Sigmoid colon (tissue), 6 donors: ENCODE measurements at regions not wholly inside any gene's neighbourhood (a gene's known extent, or its start where the extent isn't known, plus 50 kb on each side); places are given as distances from the start of the nearest gene placed in this dataset.

Experiments
- DNase-seq: peaks from one replicate; pipeline ENCODE4 v3.0.0-alpha.2; 2019
- H3K27ac ChIP-seq, 4 donors: fragments of 200-600 bp; sonication (generic); one replicate each; pipeline ENCODE4 v1.5.1; 2016 to 2019; ENCODE audit warnings: mild to moderate bottlenecking in 1 of 4
- H3K27me3 ChIP-seq, 3 donors: fragments of 200-600 bp; sonication (generic); one replicate each; pipeline ENCODE4 v1.5.1; 2019; ENCODE audit warnings: mild to moderate bottlenecking in 1 of 3
- H3K36me3 ChIP-seq, 4 donors: fragments of 200-600 bp; sonication (generic); one replicate each; pipeline ENCODE4 v1.5.1; 2016 to 2019
- H3K4me1 ChIP-seq, 4 donors: fragments of 200-600 bp; sonication (generic); one replicate each; pipeline ENCODE4 v1.5.1; 2017 to 2019
- H3K4me3 ChIP-seq, 4 donors: fragments of 200-600 bp; sonication (generic); one replicate each; pipeline ENCODE4 v1.5.1; 2017 to 2019; ENCODE audit warnings: mild to moderate bottlenecking in 2 of 4, moderate library complexity in 1 of 4
- H3K9me3 ChIP-seq, 4 donors: fragments of 200-600 bp in 3 of 4; sonication (generic) in 3 of 4; one replicate each; pipeline versions ENCODE4 v1.5.1 to v1.6.1; 2013 to 2019
- CTCF ChIP-seq, 4 experiments: fragments of 450-650 bp in 3 of 4; fragments of 200-600 bp in 1 of 4; IDR thresholded peaks; one replicate each; pipeline ENCODE4 v1.5.1; 2016 to 2019; ENCODE audit warnings: antibody characterized with exemption in 4 of 4, mild to moderate bottlenecking in 3 of 4, moderate library complexity in 2 of 4
- EP300 ChIP-seq, 4 donors: sonication (generic); formaldehyde crosslinking; IDR thresholded peaks; one replicate each; pipeline ENCODE4 v1.6.1; 2017; ENCODE audit warnings: antibody characterized with exemption in 4 of 4
- POLR2A ChIP-seq, 2 donors: fragments of 450-650 bp; IDR thresholded peaks; one replicate each; pipeline ENCODE4 v1.6.1; 2016; ENCODE audit warnings: antibody characterized with exemption in 2 of 2, mild to moderate bottlenecking in 2 of 2, moderate library complexity in 2 of 2
- POLR2AphosphoS5 ChIP-seq, 4 donors: sonication (generic); formaldehyde crosslinking; IDR thresholded peaks; one replicate each; pipeline ENCODE4 v1.6.1; 2017; ENCODE audit warnings: antibody characterized with exemption in 4 of 4
- WGBS, 2 donors: extraction: QIAGEN DNeasy Blood & Tissue Kit; methylation state at CpG; one replicate each; pipeline ENCODE4 v1.1.7; 2013; 5-methylcytosine and 5-hydroxymethylcytosine counted together
- intact Hi-C: fragments of 100-400 bp; cut with DNase I; formaldehyde crosslinking; loops from one replicate; pipeline ENCODE4 v1.15.1; 2023
- donor health status: healthy with polysubstance abuse.
- donor health status: healthy.

GRCh38 chr3:153889905-153890334 is 231.3 kb upstream of the ARHGEF26 start:
- 42 to 50% methylated on average over 2 of the region's 2 CpGs for WGBS, 2 donors
- H3K27ac ChIP-seq: no peak overlapping the region
- H3K9me3 ChIP-seq: no peaks in the 10 kb centered on the region
- no peak for TF ChIP-seq POLR2AphosphoS5 (IDR thresholded peaks at IDR 0.05)
- no peak for TF ChIP-seq CTCF (IDR thresholded peaks at IDR 0.05)
- no peak for TF ChIP-seq EP300 (IDR thresholded peaks at IDR 0.05)
- no peak for TF ChIP-seq POLR2A (IDR thresholded peaks at IDR 0.05)
- H3K36me3 ChIP-seq: no peaks in the 10 kb centered on the region
- intact Hi-C loops: no loop called here
- H3K4me1 ChIP-seq: peaks cover 0 to 14% (median 13%) of the 10 kb centered on the region in 4 donors
- DNase-seq: no peak
- no peak overlapping the region for H3K4me3 ChIP-seq
- no peaks in the 10 kb centered on the region for H3K27me3 ChIP-seq

DNA sequence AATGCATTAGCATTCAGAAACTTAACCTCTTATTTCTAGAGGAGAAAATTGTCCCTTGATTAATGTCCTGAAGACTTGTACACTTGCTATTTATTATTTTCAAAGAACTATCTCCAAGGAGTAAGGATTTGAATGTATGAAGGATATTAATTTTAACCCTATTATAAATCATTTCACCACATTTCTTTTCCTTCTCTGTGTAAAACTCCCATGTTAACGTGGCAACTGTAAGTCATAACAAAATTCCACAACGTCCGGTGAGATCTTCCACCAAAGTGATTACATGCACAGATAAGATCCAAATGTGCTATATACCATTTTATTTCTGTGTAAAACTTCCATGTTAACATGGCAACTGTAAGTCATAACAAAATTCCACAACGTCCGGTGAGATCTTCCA is 229.1 kb upstream of the ARHGEF26 start:
- H3K4me3 ChIP-seq: no peak overlapping the region
- no peaks in the 10 kb centered on the region for H3K9me3 ChIP-seq
- no peaks in the 10 kb centered on the region for H3K36me3 ChIP-seq
- 56 to 58% methylated on average over 5 of the region's 5 CpGs for WGBS, 2 donors
- intact Hi-C loops: no loop called here
- no peaks in the 10 kb centered on the region for H3K27me3 ChIP-seq
- H3K4me1 ChIP-seq: peaks cover 0 to 14% (median 13%) of the 10 kb centered on the region in 4 donors
- H3K27ac ChIP-seq: no peak overlapping the region
- DNase-seq: no peak
- TF ChIP-seq EP300 (IDR thresholded peaks at IDR 0.05) (no peak), POLR2AphosphoS5 (IDR thresholded peaks at IDR 0.05) (no peak), POLR2A (IDR thresholded peaks at IDR 0.05) (no peak)

DNA sequence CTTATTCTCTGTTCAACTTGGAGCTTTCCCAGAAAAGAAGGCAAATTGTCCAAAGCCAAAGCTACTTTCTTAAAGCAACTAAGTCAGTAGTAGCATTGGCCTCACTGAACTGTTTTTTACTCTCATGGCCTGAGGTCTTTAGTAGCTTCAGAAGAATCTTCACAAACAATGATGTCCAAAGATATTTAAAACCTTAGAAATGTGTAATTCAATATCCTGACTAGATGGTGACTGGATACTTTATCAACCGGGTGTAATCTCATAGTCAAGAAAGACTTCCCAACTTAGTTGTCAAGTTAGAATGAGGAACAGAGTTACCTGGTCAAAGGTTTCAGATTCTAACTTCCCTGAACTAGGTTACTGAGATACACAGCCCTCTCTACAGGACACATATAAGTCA is 226.3 kb upstream of the ARHGEF26 start:
- H3K27me3 ChIP-seq: no peaks in the 10 kb centered on the region

GRCh38 chr3:153896197-153896596 is 225.0 kb upstream of the ARHGEF26 start:
- WGBS, 2 donors: 78% methylated on average over 2 of the region's 2 CpGs

More for the DNA sequence above, 226.3 kb upstream of the ARHGEF26 start:
- intact Hi-C loops: no loop called here
- Histone ChIP-seq H3K4me3 (no peak overlapping the region), H3K9me3 (no peaks in the 10 kb centered on the region), H3K36me3 (no peaks in the 10 kb centered on the region), H3K27ac (no peak overlapping the region), H3K4me1 (peaks cover 0 to 14% (median 13%) of the 10 kb centered on the region in 4 donors)
- no peak for DNase-seq
- WGBS, 2 donors: 71 to 91% methylated on average over 1 of the region's 1 CpG
- TF ChIP-seq POLR2A (IDR thresholded peaks at IDR 0.05) (no peak), EP300 (IDR thresholded peaks at IDR 0.05) (no peak), POLR2AphosphoS5 (IDR thresholded peaks at IDR 0.05) (no peak), CTCF (IDR thresholded peaks at IDR 0.05) (no peak)

More at GRCh38 chr3:153896197-153896596, 225.0 kb upstream of the ARHGEF26 start:
- no peak for DNase-seq
- Histone ChIP-seq H3K27ac (no peak overlapping the region), H3K36me3 (no peaks in the 10 kb centered on the region), H3K27me3 (no peaks in the 10 kb centered on the region), H3K4me1 (peaks cover 0 to 14% (median 13%) of the 10 kb centered on the region in 4 donors), H3K9me3 (no peaks in the 10 kb centered on the region), H3K4me3 (no peak overlapping the region)
- TF ChIP-seq EP300 (IDR thresholded peaks at IDR 0.05) (no peak), POLR2AphosphoS5 (IDR thresholded peaks at IDR 0.05) (no peak), CTCF (IDR thresholded peaks at IDR 0.05) (no peak), POLR2A (IDR thresholded peaks at IDR 0.05) (no peak)
- intact Hi-C loops: no loop called here
